ENCODE measurements at regions not wholly inside any gene's neighbourhood (a gene's known extent, or its start where the extent isn't known, plus 50 kb on each side); places are given as distances from the start of the nearest gene placed in this dataset.

DNA sequence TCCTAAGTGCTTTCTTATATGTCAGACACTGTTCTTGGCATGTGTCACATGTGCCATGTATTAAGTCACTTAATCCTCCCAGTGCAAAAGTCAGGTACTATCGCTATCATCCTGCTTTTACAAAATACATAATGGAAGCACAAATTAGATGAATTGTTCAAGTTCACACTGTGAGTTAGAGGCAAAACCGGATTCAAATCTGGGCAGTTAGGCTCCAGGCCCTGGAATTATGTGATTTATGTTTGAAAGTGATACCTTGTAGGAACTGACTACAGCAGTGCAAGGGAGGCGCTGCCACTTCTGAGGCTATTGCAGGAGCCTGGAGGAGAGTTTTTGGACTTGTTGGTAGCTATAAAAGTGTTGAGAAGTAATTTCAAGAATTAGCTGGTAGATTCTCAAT is 358.3 kb downstream of the HLX start:
- TF ChIP-seq, protein P1, sequence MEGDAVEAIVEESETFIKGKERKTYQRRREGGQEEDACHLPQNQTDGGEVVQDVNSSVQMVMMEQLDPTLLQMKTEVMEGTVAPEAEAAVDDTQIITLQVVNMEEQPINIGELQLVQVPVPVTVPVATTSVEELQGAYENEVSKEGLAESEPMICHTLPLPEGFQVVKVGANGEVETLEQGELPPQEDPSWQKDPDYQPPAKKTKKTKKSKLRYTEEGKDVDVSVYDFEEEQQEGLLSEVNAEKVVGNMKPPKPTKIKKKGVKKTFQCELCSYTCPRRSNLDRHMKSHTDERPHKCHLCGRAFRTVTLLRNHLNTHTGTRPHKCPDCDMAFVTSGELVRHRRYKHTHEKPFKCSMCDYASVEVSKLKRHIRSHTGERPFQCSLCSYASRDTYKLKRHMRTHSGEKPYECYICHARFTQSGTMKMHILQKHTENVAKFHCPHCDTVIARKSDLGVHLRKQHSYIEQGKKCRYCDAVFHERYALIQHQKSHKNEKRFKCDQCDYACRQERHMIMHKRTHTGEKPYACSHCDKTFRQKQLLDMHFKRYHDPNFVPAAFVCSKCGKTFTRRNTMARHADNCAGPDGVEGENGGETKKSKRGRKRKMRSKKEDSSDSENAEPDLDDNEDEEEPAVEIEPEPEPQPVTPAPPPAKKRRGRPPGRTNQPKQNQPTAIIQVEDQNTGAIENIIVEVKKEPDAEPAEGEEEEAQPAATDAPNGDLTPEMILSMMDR (IDR thresholded peaks at IDR 0.05 in 8 of 11, conservative IDR thresholded peaks at IDR 0.05 in 3 of 11), result no peak
- no peak for TF ChIP-seq POLR2A (IDR thresholded peaks at IDR 0.05)

Data from spleen (tissue), 7 donors.